ENCODE measurements at regions not wholly inside any gene's neighbourhood (a gene's known extent, or its start where the extent isn't known, plus 50 kb on each side); places are given as distances from the start of the nearest gene placed in this dataset.

GRCh38 chr1:9473032-9473807 is 66.0 kb upstream of the SLC25A33 start:
- Histone ChIP-seq H3K27me3 (ENCODE audit: insufficient read depth, low read length) (no peaks in the 10 kb centered on the region), H3K36me3 (ENCODE audit: insufficient read depth, low read depth, low read length) (no peaks in the 10 kb centered on the region), H3K27ac (ENCODE audit: low read length) (no peak overlapping the region), H3K9me3 (ENCODE audit: insufficient read depth, low read depth, low read length) (no peaks in the 10 kb centered on the region), H3K4me1 (ENCODE audit: insufficient read depth, low read length) (no peaks in the 10 kb centered on the region), H3K9ac (ENCODE audit: low read depth, low read length) (no peak overlapping the region), H3K4me3 (ENCODE audit: low read length) (no peak overlapping the region)

- Histone ChIP-seq H3K4me3 (ENCODE audit: low read length) (no peak overlapping the region), H3K9me3 (ENCODE audit: insufficient read depth, low read depth, low read length) (no peaks in the 10 kb centered on the region), H3K9ac (ENCODE audit: low read depth, low read length) (no peak overlapping the region), H3K27me3 (ENCODE audit: insufficient read depth, low read length) (no peaks in the 10 kb centered on the region), H3K27ac (ENCODE audit: low read length) (no peak overlapping the region), H3K36me3 (ENCODE audit: insufficient read depth, low read depth, low read length) (no peaks in the 10 kb centered on the region), H3K4me1 (ENCODE audit: insufficient read depth, low read length) (no peaks in the 10 kb centered on the region)
These were observed 64.1 kb upstream of the SLC25A33 start for GRCh38 chr1:9475061-9475627.

DNA sequence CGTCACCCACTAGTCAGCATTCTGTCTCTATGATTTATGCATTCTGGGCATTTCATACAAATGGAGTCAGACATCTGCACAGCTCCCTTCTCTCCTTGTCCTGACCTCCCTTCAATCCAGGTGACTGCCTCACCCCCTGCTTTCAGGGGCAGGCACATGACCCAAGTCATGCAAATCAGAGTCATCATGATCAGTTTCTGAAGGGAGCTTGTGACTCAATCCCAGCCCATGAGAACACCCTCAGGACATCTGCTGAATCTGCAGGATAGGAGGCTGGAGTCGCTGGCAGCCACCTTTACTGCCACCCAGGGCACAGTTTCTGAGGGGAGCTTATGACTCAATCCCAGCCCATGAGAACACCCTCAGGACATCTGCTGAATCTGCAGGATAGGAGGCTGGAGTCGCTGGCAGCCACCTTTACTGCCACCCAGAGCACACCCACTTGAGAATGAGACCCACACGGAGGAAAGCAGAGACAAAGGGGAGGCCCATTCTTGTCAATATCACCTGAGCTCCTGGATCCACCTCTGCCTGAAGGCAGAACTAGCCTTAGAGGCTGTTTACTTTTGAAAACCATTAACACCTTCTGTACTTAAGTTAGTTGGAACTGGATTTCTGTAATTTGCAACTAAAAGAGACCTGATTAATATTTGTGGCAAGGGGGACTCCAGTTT is 62.3 kb upstream of the SLC25A33 start:
- H3K27ac ChIP-seq (ENCODE audit: low read length), result no peak overlapping the region
- H3K36me3 ChIP-seq (ENCODE audit: insufficient read depth, low read depth, low read length), result no peaks in the 10 kb centered on the region
- H3K9me3 ChIP-seq (ENCODE audit: insufficient read depth, low read depth, low read length), result no peaks in the 10 kb centered on the region
- no peaks in the 10 kb centered on the region for H3K4me1 ChIP-seq (ENCODE audit: insufficient read depth, low read length)
- no peak overlapping the region for H3K9ac ChIP-seq (ENCODE audit: low read depth, low read length)
- no peaks in the 10 kb centered on the region for H3K27me3 ChIP-seq (ENCODE audit: insufficient read depth, low read length)
- H3K4me3 ChIP-seq (ENCODE audit: low read length), result no peak overlapping the region

DNA sequence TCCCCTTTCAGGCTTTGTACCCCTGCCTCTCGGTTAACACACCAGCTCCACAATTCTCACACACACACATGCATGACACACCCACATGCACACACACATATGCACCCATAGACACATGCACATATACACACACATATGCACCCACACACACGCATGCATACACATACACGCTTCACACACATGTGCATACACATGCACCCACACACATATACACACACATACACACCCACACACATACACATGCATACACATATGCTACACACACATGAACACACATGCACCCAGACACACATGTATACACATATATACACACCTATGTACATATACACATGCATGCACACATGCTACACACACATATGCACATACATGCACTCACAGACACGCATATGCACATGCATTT is 61.7 kb upstream of the SLC25A33 start:
- H3K4me3 ChIP-seq (ENCODE audit: low read length), result no peak overlapping the region
- no peak overlapping the region for H3K27ac ChIP-seq (ENCODE audit: low read length)
- H3K9ac ChIP-seq (ENCODE audit: low read depth, low read length), result no peak overlapping the region
- H3K9me3 ChIP-seq (ENCODE audit: insufficient read depth, low read depth, low read length), result no peaks in the 10 kb centered on the region
- no peaks in the 10 kb centered on the region for H3K4me1 ChIP-seq (ENCODE audit: insufficient read depth, low read length)
- H3K36me3 ChIP-seq (ENCODE audit: insufficient read depth, low read depth, low read length), result no peaks in the 10 kb centered on the region
- no peaks in the 10 kb centered on the region for H3K27me3 ChIP-seq (ENCODE audit: insufficient read depth, low read length)

DNA sequence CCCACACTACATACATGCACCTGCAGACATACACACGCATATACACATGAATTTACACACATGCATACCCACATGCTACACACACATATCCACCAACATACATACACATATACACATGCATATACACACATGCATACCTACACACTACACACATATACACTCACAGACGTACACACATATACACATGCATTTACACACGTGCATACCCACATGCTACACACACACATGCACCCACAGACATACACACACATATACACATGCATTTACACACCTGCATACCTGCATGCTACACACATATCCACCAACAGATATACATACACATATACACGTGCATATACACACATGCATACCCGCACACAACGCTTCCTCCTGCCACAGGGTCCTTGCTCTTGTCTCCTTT is 61.2 kb upstream of the SLC25A33 start:
- Histone ChIP-seq H3K36me3 (ENCODE audit: insufficient read depth, low read depth, low read length) (no peaks in the 10 kb centered on the region), H3K9me3 (ENCODE audit: insufficient read depth, low read depth, low read length) (no peaks in the 10 kb centered on the region), H3K27me3 (ENCODE audit: insufficient read depth, low read length) (no peaks in the 10 kb centered on the region), H3K9ac (ENCODE audit: low read depth, low read length) (no peak overlapping the region), H3K4me3 (ENCODE audit: low read length) (no peak overlapping the region), H3K27ac (ENCODE audit: low read length) (no peak overlapping the region), H3K4me1 (ENCODE audit: insufficient read depth, low read length) (no peaks in the 10 kb centered on the region)

DNA sequence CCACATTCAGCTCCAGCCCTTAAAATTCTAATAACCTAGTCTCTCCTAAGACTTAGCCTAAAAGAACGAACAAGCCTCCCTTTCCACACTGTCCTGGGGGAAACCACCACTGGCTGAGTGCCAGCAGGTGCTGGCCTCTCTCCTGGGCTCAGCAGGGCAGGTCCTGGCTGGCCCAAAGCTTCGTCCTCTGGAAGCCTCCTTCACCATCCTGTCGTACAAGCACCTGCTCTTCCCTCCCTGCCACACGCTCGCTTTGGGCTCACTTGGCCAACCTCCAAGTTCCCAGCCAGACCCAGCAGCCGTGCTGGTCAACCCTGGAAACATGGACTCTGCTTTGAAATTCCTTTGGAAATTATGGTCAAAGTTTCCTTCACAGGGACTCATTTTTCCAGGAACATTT is 58.2 kb upstream of the SLC25A33 start:
- H3K27me3 ChIP-seq (ENCODE audit: insufficient read depth, low read length), result no peaks in the 10 kb centered on the region
- no peaks in the 10 kb centered on the region for H3K9me3 ChIP-seq (ENCODE audit: insufficient read depth, low read depth, low read length)
- H3K27ac ChIP-seq (ENCODE audit: low read length), result no peak overlapping the region
- H3K4me3 ChIP-seq (ENCODE audit: low read length), result no peak overlapping the region
- H3K9ac ChIP-seq (ENCODE audit: low read depth, low read length), result no peak overlapping the region
- H3K4me1 ChIP-seq (ENCODE audit: insufficient read depth, low read length), result no peaks in the 10 kb centered on the region
- no peaks in the 10 kb centered on the region for H3K36me3 ChIP-seq (ENCODE audit: insufficient read depth, low read depth, low read length)

DNA sequence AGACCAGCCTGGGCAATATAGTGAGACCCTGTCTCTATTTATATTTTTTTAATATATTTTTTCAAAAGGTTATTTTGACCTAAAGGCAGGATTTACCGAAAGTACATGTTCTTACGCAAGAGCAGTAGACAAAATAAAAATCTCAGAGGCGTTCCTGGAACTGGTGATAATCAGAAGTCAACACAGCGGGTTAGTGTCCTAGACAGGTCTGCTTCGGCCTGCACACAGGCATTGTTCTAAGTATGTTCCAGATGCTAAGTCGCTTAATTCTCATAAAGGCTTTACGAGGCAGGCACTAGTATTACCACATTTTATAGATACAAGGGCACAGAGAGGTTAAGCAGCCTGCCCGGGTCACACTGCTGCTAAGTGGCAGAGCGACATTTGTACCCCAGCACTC is 56.9 kb upstream of the SLC25A33 start:
- Histone ChIP-seq H3K9ac (ENCODE audit: low read depth, low read length) (no peak overlapping the region), H3K36me3 (ENCODE audit: insufficient read depth, low read depth, low read length) (no peaks in the 10 kb centered on the region), H3K4me1 (ENCODE audit: insufficient read depth, low read length) (no peaks in the 10 kb centered on the region), H3K27ac (ENCODE audit: low read length) (no peak overlapping the region), H3K9me3 (ENCODE audit: insufficient read depth, low read depth, low read length) (no peaks in the 10 kb centered on the region), H3K4me3 (ENCODE audit: low read length) (no peak overlapping the region), H3K27me3 (ENCODE audit: insufficient read depth, low read length) (no peaks in the 10 kb centered on the region)

DNA sequence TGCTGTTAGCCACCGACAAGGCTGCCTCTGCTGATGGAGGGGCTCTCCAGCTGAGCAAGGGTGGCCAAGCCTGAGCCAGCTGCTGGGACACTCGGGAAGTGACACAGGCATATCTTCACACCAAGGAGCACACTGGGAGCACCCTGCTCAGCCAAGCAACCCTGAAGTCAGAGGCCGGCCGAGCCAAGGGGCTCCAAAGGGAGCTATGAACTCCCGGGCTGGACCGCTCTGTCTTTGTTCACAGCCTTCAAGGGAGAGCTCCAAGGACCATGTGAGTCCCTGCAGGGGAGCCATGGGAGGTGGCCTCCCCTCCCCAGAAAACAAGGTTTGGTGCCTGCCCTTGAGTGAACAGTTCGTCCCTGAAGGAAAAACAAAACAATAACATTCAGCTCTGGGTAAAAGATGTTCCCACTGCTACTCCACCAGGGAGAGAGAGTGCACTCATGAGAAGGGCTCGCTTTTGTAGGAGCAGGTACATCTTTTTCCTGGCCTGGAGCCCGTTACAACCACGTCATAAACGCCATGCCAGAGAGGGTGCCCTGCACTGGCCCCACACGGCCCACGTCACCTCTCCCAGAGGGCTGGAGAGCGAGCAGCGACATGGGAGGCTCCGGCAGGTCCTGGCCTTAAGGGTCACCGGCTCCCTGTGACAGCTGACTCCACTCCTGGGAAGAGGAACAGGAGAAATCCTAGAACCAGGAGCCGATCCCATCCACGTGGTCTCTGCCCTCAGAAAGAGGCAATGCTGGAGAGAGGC is 56.3 kb upstream of the SLC25A33 start:
- H3K4me1 ChIP-seq (ENCODE audit: insufficient read depth, low read length), result no peaks in the 10 kb centered on the region
- H3K9me3 ChIP-seq (ENCODE audit: insufficient read depth, low read depth, low read length), result no peaks in the 10 kb centered on the region
- H3K36me3 ChIP-seq (ENCODE audit: insufficient read depth, low read depth, low read length), result no peaks in the 10 kb centered on the region
- H3K27ac ChIP-seq (ENCODE audit: low read length), result no peak overlapping the region
- no peaks in the 10 kb centered on the region for H3K27me3 ChIP-seq (ENCODE audit: insufficient read depth, low read length)
- no peak overlapping the region for H3K9ac ChIP-seq (ENCODE audit: low read depth, low read length)
- no peak overlapping the region for H3K4me3 ChIP-seq (ENCODE audit: low read length)

GRCh38 chr1:9486466-9487140 is 52.7 kb upstream of the SLC25A33 start:
- no peak overlapping the region for H3K27ac ChIP-seq (ENCODE audit: low read length)
- H3K4me3 ChIP-seq (ENCODE audit: low read length), result no peak overlapping the region
- H3K9me3 ChIP-seq (ENCODE audit: insufficient read depth, low read depth, low read length), result no peaks in the 10 kb centered on the region
- H3K36me3 ChIP-seq (ENCODE audit: insufficient read depth, low read depth, low read length), result no peaks in the 10 kb centered on the region
- H3K9ac ChIP-seq (ENCODE audit: low read depth, low read length), result no peak overlapping the region
- no peaks in the 10 kb centered on the region for H3K27me3 ChIP-seq (ENCODE audit: insufficient read depth, low read length)
- no peaks in the 10 kb centered on the region for H3K4me1 ChIP-seq (ENCODE audit: insufficient read depth, low read length)

Data from iPS-20b (cell line).